HCT116 (cell line): ENCODE measurements at regions not wholly inside any gene's neighbourhood (a gene's known extent, or its start where the extent isn't known, plus 50 kb on each side); places are given as distances from the start of the nearest gene placed in this dataset.
A peak's percentile ranks its signal among the peaks of the same experiment; 100 is the strongest.

Experiments used
- ATAC-seq: fragments of 200-7000 bp; cut with Tn5 transposase; 2 replicates; pipeline ENCODE4 v1.9.1; 2020; ENCODE audit warnings: mild to moderate bottlenecking, moderate library complexity
- BruUV-seq: library from RNA; stranded (reverse); fragments of 400-500 nt; replicated peaks from 2 replicates; lab custom pipeline; 2021; lab: Mats Ljungman, UMichigan
- CTCF ChIA-PET: fragments of 300-600 bp; sonication (Branson Sonifier 250); formaldehyde crosslinking; loops from one replicate; lab custom pipeline; 2021; ENCODE audit warnings: antibody characterized with exemption; lab: Charles Lee
- POLR2A ChIA-PET: fragments of 300-600, 350-600 bp; sonication (Branson Sonifier 250); formaldehyde crosslinking; loops from one replicate; lab custom pipeline; 2021; ENCODE audit warnings: antibody characterized with exemption; lab: Charles Lee
- RAD21 ChIA-PET, 2 experiments: fragments of 300-600 bp; sonication (Branson Sonifier 250); formaldehyde crosslinking; loops; one replicate each; lab custom pipeline; 2023; ENCODE audit warnings: low total read pairs in 2 of 2; ENCODE audit not compliant: uncharacterized antibody in 2 of 2, unreplicated experiment in 2 of 2, low non-redundant PET in 1 of 2; lab: Charles Lee
- DNase-seq: peaks from one replicate; pipeline ENCODE4 v3.0.0-alpha.2; 2010; ENCODE audit warnings: low read depth, low spot score
- H2AFZ ChIP-seq: fragments of 200-600 bp; shearing (Covaris generic), sonication (generic); 2 replicates; pipeline ENCODE4 v1.6.1; 2017; ENCODE audit warnings: low read depth, mixed run types, mixed read lengths, antibody characterized with exemption, low read length; ENCODE audit not compliant: poor library complexity, severe bottlenecking
- H3K27ac ChIP-seq: 2 replicates; pipeline ENCODE4 v1.5.1; 2012; ENCODE audit warnings: low read depth, low read length
- H3K27me3 ChIP-seq: fragments of 200-600 bp; sonication (generic); 2 replicates; pipeline ENCODE4 v1.6.1; 2016; ENCODE audit warnings: mixed run types, low read length, mixed read lengths; ENCODE audit not compliant: insufficient read depth
- H3K36me3 ChIP-seq, 2 experiments: fragments of 200-500 bp in 1 of 2; fragments of 200-600 bp in 1 of 2; sonication (Bioruptor generic) in 1 of 2; sonication (generic) in 1 of 2; 2 replicates each; pipeline versions ENCODE4 v1.5.1 to v1.6.1; 2014 to 2016; ENCODE audit warnings: low read length in 2 of 2, inconsistent platforms in 1 of 2, mixed read lengths in 1 of 2, mixed run types in 1 of 2; ENCODE audit not compliant: insufficient read depth in 2 of 2, control insufficient read depth in 1 of 2
- H3K4me1 ChIP-seq, 2 experiments: fragments of 200-600 bp in 1 of 2; sonication (generic) in 1 of 2; 2 replicates each; pipeline versions ENCODE4 v1.5.1 to v1.6.1; 2012 to 2017; ENCODE audit warnings: low read length in 2 of 2, inconsistent platforms in 1 of 2, mild to moderate bottlenecking in 1 of 2, mixed read lengths in 1 of 2, mixed run types in 1 of 2, moderate library complexity in 1 of 2; ENCODE audit not compliant: insufficient read depth in 2 of 2, control insufficient read depth in 1 of 2
- H3K4me2 ChIP-seq: fragments of 200-600 bp; sonication (generic); 2 replicates; pipeline ENCODE4 v1.6.1; 2017; ENCODE audit warnings: mixed run types, low read length, mixed read lengths
- H3K4me3 ChIP-seq, 2 experiments: fragments of 200-600 bp in 1 of 2; sonication (generic) in 1 of 2; replicated peaks in 1 of 2; 2 replicates each; pipeline ENCODE4 v1.5.1; 2011 to 2016; ENCODE audit warnings: low read length in 2 of 2, control low read depth in 1 of 2, low read depth in 1 of 2, mild to moderate bottlenecking in 1 of 2, mixed read lengths in 1 of 2, mixed run types in 1 of 2
- H3K79me2 ChIP-seq: fragments of 200-600 bp; sonication (generic); 2 replicates; pipeline ENCODE4 v1.6.1; 2017; ENCODE audit warnings: mild to moderate bottlenecking, mixed run types, low read length, moderate library complexity, mixed read lengths; ENCODE audit not compliant: insufficient read depth
- H3K9ac ChIP-seq: fragments of 200-600 bp; sonication (generic); 2 replicates; pipeline ENCODE4 v1.6.1; 2016; ENCODE audit warnings: low read length, mixed read lengths
- H3K9me2 ChIP-seq: fragments of 200-600 bp; sonication (generic), shearing (Covaris generic); 2 replicates; pipeline ENCODE4 v1.6.1; 2017; ENCODE audit warnings: mixed run types, mild to moderate bottlenecking, moderate library complexity; ENCODE audit not compliant: insufficient read depth
- H3K9me3 ChIP-seq, 2 experiments: fragments of 200-500 bp in 1 of 2; fragments of 200-600 bp in 1 of 2; sonication (Bioruptor generic) in 1 of 2; sonication (generic) in 1 of 2; 2 replicates each; pipeline ENCODE4 v1.6.1; 2014 to 2017; ENCODE audit warnings: low read length in 2 of 2, mixed read lengths in 2 of 2, inconsistent platforms in 1 of 2, low read depth in 1 of 2, mild to moderate bottlenecking in 1 of 2, mixed run types in 1 of 2, moderate library complexity in 1 of 2; ENCODE audit not compliant: control insufficient read depth in 1 of 2, insufficient read depth in 1 of 2
- H4K20me1 ChIP-seq: fragments of 200-600 bp; sonication (generic), shearing (Covaris generic); 2 replicates; pipeline ENCODE4 v1.6.1; 2017; ENCODE audit warnings: mixed run types, mild to moderate bottlenecking, moderate library complexity; ENCODE audit not compliant: insufficient read depth
- ATF3 ChIP-seq: IDR thresholded peaks from 2 replicates; pipeline ENCODE4 v1.6.1; 2012
- CTCF ChIP-seq, 3 experiments: fragments of 200-600 bp in 1 of 3; sonication (generic) in 1 of 3; IDR thresholded peaks in 2 of 3; conservative IDR thresholded peaks in 1 of 3; 2 replicates each; pipeline ENCODE4 v1.5.1; 2012 to 2017; ENCODE audit warnings: low read depth in 2 of 3, low read length in 2 of 3, antibody characterized with exemption in 1 of 3, borderline replicate concordance in 1 of 3, control low read depth in 1 of 3, mild to moderate bottlenecking in 1 of 3, mixed read lengths in 1 of 3, mixed run types in 1 of 3, moderate library complexity in 1 of 3; ENCODE audit not compliant: insufficient read depth in 1 of 3
- ELF1 ChIP-seq: IDR thresholded peaks from 2 replicates; pipeline ENCODE4 v1.6.1; 2012; ENCODE audit warnings: low read depth, borderline replicate concordance
- EZH2 ChIP-seq: fragments of 200-600 bp; sonication (generic); IDR thresholded peaks from 2 replicates; pipeline ENCODE4 v1.6.1; 2017; ENCODE audit warnings: antibody characterized with exemption, mixed run types
- FOSL1 ChIP-seq: IDR thresholded peaks from 2 replicates; pipeline ENCODE4 v1.6.1; 2012; ENCODE audit warnings: low read depth
- MAX ChIP-seq: IDR thresholded peaks from 2 replicates; pipeline ENCODE4 v1.6.1; 2012
- POLR2AphosphoS5 ChIP-seq: IDR thresholded peaks from 2 replicates; pipeline ENCODE4 v1.6.1; 2011; ENCODE audit warnings: mild to moderate bottlenecking, low read depth, low read length, moderate library complexity
- RAD21 ChIP-seq: IDR thresholded peaks from 2 replicates; pipeline ENCODE4 v1.6.1; 2012; ENCODE audit warnings: low read depth, mild to moderate bottlenecking
- REST ChIP-seq: IDR thresholded peaks from 2 replicates; pipeline ENCODE4 v1.6.1; 2012; ENCODE audit warnings: low read depth
- SIN3A ChIP-seq: IDR thresholded peaks from 2 replicates; pipeline ENCODE4 v1.6.1; 2012; ENCODE audit warnings: low read depth
- ZBTB33 ChIP-seq: IDR thresholded peaks from 2 replicates; pipeline ENCODE4 v1.6.1; 2011; ENCODE audit warnings: mild to moderate bottlenecking, low read length, moderate library complexity; ENCODE audit not compliant: insufficient replicate concordance; ENCODE audit errors: extremely low read depth
- ZNF274 ChIP-seq: fragments of 200-500 bp; sonication (Bioruptor generic); IDR thresholded peaks from 2 replicates; pipeline ENCODE4 v1.6.1; 2014; ENCODE audit warnings: mild to moderate bottlenecking, low read depth, low read length, inconsistent platforms
- intact Hi-C: fragments of 100-400 bp; cut with micrococcal nuclease; formaldehyde crosslinking; loops from 2 replicates; pipeline ENCODE4 v1.10.0; 2022

GRCh38 chr10:79883986-79884385 is 57.4 kb downstream of the NUTM2E start:
- intact Hi-C loops = no loop called here
- ATAC-seq = no peak
- H3K36me3 ChIP-seq = no peaks in the 10 kb centered on the region
- CTCF ChIA-PET = no interaction called here
- H3K27me3 ChIP-seq = no peaks in the 10 kb centered on the region
- POLR2A ChIA-PET = no interaction called here
- H3K9me3 ChIP-seq = no peaks in the 10 kb centered on the region
- H3K9me2 ChIP-seq = no peaks in the 10 kb centered on the region
- no peak overlapping the region for H3K9ac ChIP-seq
- RAD21 ChIA-PET = no interaction called here
- H4K20me1 ChIP-seq = no peaks in the 10 kb centered on the region
- H3K4me3 ChIP-seq = no peak overlapping the region
- no peaks in the 10 kb centered on the region for H3K4me1 ChIP-seq
- no TSS peak for BruUV-seq
- no peak overlapping the region for H3K27ac ChIP-seq
- peak overlapping the region; percentile 51 for H2AFZ ChIP-seq
- no peaks in the 10 kb centered on the region for H3K79me2 ChIP-seq
- TF ChIP-seq ZNF274 (no peak), MAX (no peak), ATF3 (no peak), CTCF (IDR thresholded peaks at IDR 0.05 in 2 of 3, conservative IDR thresholded peaks at IDR 0.05 in 1 of 3; ENCODE audit: borderline replicate concordance in 1 of 3, insufficient read depth in 1 of 3, low read depth in 2 of 3, low read length in 2 of 3) (no peak), FOSL1 (no peak), REST (no peak), ELF1 (no peak), POLR2AphosphoS5 (no peak), ZBTB33 (no peak), SIN3A (no peak), EZH2 (no peak), RAD21 (no peak)
- no peak overlapping the region for H3K4me2 ChIP-seq
- DNase-seq = no peak
